ENCODE measurements at regions not wholly inside any gene's neighbourhood (a gene's known extent, or its start where the extent isn't known, plus 50 kb on each side); places are given as distances from the start of the nearest gene placed in this dataset.
"Not testable (repeated sequence)": the region's sequence is repeated elsewhere in the genome, so short reads cannot be mapped to it uniquely, and the experiment has no call there.

DNA sequence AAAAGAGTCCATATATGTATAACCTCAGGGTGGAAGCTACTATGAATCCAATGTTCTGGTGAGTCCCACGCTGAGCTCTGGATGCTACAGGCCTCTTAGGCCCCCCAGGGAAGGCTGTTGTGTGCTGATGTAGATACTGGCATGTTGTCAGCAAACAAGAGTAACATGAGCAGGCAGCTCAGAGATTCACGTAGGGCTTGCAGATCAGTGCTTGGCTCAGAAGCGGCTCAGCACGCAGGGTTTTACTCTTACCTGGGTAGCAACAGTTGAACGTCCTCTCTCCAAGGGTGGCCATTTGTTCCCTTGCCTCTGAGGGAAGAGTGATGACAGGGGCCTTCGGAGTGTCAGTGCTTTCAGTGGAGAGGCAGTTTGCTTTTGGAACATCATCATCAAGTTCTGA lies 93.4 kb downstream of the ZFP64 start:
- DNase-seq (ENCODE audit: low spot score) = no peak

- no peak for DNase-seq (ENCODE audit: low spot score)
Observed at GRCh38 chr20:52096117-52096516, 95.5 kb downstream of the ZFP64 start.

DNA sequence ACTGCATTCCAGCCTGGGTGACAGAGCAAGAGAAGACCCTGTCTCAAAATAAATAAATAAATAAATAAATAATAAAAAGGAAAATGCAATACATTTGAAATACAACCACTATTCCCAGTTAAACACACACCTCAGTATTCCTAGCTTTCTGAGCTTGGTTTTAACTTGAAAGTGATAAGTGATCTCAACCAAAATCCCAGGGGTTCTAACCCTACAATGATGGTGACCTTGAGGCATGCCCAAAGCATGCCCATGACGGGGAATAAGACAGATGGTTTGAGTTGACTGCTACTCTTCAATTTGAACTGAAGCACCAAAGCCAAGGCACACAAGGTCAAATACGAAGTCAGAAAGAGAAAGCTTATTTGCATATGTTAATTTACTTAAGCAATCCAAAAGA lies 96.9 kb downstream of the ZFP64 start:
- no peak for DNase-seq (ENCODE audit: low spot score)

DNA sequence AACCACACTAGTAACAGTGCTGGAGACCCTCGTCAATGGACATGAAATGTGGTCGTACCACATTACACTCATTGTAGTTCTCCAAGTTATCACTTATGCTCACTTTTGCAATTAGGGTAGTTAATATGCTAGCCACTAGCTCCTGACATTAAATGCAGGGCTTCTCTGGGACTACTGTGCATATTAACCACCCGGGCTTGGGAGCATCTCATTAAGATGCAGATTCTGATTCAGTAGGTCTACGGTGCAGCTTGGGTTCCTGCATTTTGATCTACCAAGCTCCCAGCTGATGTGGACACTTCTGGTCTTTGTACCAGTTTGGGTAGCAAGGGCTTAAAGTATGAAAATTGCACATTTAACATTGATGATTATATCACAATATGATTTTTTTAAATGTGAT lies 98.0 kb downstream of the ZFP64 start:
- no peak for DNase-seq (ENCODE audit: low spot score)

DNA sequence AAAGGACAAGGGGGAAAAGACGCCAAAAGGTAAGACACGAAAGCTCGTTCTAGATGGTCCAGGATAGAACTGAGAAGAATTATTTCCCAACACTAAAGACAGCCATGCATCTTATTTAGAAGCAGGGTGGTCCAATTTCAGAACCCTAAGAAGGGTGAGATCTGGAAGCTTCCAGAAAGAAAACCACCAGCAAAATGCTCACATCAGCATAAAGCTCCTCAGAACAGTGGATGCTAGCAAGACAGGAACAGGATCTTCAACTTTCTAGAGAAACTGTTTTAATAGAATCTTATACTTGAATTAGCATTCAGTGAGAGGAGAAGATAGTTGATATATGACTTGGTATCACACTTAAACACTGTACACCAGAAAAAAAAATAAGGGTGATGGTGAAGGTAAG lies 101.5 kb downstream of the ZFP64 start:
- no peak for DNase-seq (ENCODE audit: low spot score)

- no peak for DNase-seq (ENCODE audit: low spot score)
Observed at GRCh38 chr20:52087471-52087870, 104.1 kb downstream of the ZFP64 start.

- DNase-seq (ENCODE audit: low spot score) = no peak
Observed at GRCh38 chr20:52086878-52087277, 104.7 kb downstream of the ZFP64 start.

- no peak for DNase-seq (ENCODE audit: low spot score)
Observed at GRCh38 chr20:52084727-52085126, 106.9 kb downstream of the ZFP64 start.

DNA sequence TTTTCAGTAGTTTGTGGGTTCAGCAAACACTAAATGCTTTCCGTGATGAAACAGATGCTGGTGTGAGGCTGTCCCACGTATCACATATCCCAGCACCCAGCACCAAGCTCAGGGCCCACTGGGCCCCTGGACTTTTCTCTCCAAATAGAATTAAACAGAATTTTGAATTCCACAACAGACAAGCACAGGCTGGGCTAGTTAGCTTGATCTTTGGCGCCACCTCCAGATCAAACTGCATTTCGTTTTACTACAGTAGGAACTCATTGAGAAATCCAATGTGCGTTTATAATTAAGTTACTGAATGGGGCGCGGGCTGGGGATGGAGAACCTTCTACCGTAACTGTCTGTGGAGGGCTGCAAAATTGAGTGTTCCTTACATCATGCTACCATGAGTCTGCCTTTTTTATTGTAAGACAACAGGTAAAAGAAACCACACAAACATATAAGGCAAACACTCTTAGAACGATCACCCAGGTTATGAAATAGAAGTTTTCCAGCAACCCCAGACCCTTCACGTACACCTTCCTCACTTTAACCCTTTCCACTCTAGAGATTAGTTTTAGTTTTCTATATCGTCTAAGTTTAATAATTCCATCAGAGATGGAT lies 107.8 kb downstream of the ZFP64 start:
- peak; percentile 75 for DNase-seq (ENCODE audit: low spot score)

- no peak for DNase-seq (ENCODE audit: low spot score)
Observed at GRCh38 chr20:52082612-52083011, 109.0 kb downstream of the ZFP64 start.

- no peak for DNase-seq (ENCODE audit: low spot score)
Observed at GRCh38 chr20:52081791-52082190, 109.8 kb downstream of the ZFP64 start.

- DNase-seq (ENCODE audit: low spot score) = no peak
Observed at GRCh38 chr20:52081066-52081465, 110.5 kb downstream of the ZFP64 start.

DNA sequence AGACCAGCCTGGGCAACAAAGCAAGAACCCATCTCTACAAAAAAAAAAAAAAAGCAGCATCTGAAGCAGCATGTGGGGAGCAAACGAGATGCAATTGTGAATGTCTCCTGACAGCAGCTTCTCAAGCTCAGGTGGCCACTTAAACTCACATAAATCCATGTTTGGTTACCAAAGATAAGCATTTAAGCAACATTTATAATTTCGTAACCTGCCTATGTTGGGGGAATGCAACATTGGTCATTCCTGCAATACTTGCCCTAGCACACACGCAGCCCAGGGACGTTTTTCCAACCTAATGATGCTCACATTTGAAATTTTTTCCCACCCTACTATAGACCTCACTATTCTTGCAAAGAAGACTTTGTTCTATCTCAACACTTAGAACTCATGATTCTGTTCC lies 113.3 kb downstream of the ZFP64 start:
- no peak for DNase-seq (ENCODE audit: low spot score)

- no peak for DNase-seq (ENCODE audit: low spot score)
Observed at GRCh38 chr20:52076164-52076563, 115.4 kb downstream of the ZFP64 start.

DNA sequence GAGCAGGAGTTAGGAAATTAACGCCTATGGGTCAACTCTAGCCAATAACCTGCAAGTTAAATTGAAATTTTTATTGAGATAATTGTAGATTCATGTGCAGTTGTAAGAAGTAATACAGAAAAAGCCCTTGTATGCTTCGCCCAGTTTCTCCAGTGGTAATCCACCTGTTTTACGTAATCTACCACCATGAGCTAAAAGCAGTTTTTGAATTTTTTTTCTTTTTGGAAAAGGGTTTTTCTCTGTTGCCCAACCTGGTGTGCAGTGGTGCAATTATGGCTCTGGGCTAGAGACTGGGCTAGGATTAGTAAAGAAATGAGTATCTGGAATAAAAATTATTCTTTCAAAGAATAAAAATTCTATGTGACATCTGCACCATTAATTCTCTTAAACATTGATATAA lies 116.2 kb downstream of the ZFP64 start:
- DNase-seq (ENCODE audit: low spot score) = no peak

- no peak for DNase-seq (ENCODE audit: low spot score)
Observed at GRCh38 chr20:52071136-52071535, 120.4 kb downstream of the ZFP64 start.

DNA sequence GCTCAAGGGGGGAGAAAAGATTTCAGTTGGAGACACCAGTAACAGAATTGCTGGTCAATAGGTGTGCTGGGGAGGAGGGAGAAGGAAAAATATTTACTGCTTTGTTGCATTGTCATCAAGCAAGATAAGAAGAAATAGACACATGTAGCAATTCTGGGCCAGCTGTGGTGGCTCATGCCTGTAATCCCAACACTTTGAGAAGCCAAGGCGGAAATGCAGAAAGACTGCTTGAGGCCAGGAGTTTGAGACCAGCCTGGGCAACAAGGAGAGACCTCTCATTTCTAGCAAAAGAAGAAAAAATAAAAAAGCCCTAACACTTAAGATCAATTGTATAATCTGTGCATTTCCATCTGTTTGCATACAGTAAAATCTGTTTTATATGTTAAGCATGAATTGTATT lies 126.6 kb downstream of the ZFP64 start:
- DNase-seq (ENCODE audit: low spot score) = no peak

DNA sequence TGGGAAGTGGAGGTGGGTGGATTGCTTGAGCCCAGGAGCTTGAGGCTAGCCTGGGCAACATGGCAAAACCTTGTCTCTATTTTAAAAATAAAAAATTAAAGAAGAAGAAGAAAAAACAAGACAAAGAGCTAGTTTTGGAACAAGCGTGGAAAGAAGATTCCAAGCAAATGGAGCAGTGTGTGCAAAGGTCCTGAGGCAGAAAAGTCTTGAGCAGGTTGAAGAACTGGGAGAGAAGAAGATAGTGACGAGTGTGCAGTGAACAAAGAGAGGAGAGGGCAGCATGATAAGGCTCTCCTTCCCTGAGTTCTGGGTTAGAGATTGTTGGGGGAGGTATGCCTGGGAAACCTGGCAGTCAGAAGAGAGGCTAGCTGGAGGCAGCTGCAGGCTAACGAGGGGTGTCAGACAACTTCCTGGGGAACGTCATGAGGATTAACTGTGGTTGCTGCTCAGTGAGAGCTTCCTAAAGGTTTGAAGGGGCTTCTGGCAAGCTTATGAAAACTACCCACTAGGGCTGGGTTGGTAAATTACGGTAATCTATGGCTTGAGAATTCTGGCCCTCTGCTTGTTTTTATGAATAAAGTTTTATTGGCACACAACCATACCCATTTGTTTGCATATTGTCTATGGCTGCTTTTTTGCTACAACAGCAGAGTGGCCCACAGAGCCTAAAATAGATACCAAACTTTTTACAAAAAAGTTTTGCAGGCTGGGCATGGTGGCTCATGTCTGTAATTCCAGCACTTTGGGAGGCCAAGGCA lies 128.9 kb downstream of the ZFP64 start:
- DNase-seq (ENCODE audit: low spot score) = no peak

DNA sequence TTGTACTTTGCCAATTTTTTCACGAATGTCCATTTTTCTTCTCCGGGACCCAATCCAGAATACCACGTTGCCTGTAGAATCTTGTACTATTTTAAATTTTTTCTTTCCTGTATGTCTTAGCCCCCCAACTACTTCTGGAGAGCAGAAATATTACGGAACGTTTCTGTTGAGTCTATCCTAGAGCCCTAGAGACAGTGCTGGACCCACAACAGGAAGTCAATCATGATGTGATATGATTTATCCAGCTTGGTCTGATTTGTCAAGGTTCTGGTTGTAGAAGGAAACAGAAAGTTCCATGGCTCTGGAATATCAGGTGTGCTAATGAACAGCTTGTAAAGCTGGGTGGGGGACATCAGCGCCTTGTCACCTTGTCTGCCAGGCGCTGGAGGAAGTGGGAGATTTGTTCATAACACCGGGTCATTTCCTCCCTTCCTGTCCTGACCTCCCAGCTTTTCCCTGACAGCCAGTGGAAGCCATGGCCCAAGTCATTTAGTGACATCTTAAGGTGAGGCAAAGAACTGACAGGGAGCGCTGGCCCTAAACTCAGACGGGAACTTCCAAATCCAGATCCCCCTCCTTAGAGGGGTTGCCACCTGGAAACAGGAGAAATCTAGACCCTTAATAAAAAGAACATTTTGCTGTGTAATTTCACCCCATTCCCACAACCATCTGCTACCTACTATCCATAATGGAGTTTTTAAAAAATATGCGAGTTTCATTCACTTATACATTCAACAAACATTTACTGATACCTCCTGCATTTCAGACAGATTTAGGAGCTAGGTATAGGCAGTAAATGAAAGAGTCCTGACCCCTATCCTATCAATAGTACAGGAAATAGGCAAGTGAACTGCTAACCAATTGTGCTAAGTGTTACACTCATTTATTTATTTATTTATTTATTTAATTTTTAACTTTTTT lies 130.5 kb downstream of the ZFP64 start:
- DNase-seq (ENCODE audit: low spot score) = no peak

- DNase-seq (ENCODE audit: low spot score) = not testable (repeated sequence)
Observed at GRCh38 chr20:52057133-52057532, 134.4 kb downstream of the ZFP64 start.

DNA sequence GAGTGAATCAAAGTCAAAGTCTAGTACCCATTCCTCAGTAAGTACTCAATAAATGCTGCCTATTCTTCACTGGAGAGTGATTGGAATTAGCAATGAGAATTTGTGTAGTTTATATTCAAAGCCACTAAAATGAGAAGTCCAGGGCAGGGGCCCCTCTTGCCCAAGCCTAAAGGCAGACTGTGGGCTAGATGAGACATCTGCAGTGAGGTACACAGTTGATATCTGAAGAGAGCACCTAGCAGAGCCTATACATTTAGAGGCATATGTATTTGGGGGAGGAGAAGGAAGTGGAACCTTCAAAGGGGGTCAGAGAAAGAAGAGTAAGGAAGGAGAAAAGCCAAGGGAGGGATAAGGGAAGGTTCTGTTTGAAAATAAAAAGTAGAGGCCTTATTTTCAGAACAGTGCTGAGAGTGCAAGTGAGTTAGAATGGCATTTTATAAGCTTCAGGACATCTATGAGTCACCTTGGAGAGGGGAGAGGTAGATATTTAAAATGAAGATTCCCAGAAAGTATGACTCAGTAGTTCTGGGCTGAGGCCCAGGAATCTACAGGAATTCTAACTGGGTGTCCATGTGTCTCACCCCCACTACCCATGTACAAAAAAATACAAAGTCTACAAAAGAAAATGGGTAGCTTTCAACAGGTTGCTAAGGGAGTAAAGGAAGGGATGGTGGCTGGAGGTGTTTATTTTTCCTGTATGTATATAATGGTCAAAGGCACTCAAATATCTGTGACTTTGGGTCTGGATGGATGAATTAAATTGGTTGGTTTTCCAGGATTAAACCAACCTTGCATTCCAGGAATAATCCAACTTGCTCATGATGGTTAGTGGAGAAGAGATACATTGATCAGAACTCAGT lies 135.1 kb downstream of the ZFP64 start:
- DNase-seq (ENCODE audit: low spot score) = no peak

DNA sequence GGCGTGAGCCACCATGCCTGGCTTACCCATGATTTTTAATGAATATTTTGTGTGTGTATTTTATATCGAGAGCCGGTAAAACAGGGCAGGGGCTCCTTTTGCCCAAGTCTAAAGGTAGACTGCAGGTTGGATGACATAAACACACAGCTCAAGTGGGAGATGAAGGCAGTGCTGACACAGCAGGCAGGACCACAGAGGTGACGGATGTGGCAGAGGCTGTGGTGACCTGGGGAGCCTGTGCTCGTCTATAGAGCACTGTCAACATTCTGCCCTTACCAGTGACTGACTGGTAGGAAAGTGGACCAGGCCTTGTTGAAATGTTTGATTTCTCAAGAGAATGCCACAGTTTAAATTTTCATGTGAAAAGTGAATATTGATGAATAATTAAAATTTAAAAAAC lies 137.5 kb downstream of the ZFP64 start:
- DNase-seq (ENCODE audit: low spot score) = no peak

Data from ureter (tissue), 1 donor.